WERI-Rb-1 (cell line): ENCODE measurements at regions not wholly inside any gene's neighbourhood (a gene's known extent, or its start where the extent isn't known, plus 50 kb on each side); places are given as distances from the start of the nearest gene placed in this dataset.

Experiments used
- DNase-seq: peaks from one replicate; pipeline ENCODE4 v3.0.0-alpha.2; 2020
- H3K27ac ChIP-seq: fragments of 250-450 bp; sonication (Bioruptor Pico); 2 replicates; pipeline ENCODE4 v1.5.1; 2020; ENCODE audit warnings: mild to moderate bottlenecking, moderate library complexity
- H3K27me3 ChIP-seq: fragments of 250-450 bp; sonication (Bioruptor Pico); 2 replicates; pipeline ENCODE4 v1.5.1; 2021; ENCODE audit warnings: mild to moderate bottlenecking, low read depth, moderate library complexity; ENCODE audit not compliant: insufficient read depth, severe bottlenecking
- H3K36me3 ChIP-seq: fragments of 250-450 bp; sonication (Bioruptor Pico); 2 replicates; pipeline ENCODE4 v1.5.1; 2020; ENCODE audit warnings: mild to moderate bottlenecking, moderate library complexity
- H3K4me3 ChIP-seq: 2 replicates; pipeline ENCODE4 v1.5.1; 2011; ENCODE audit warnings: low read depth, mild to moderate bottlenecking, control low read depth, low read length
- H3K9me3 ChIP-seq: fragments of 250-450 bp; sonication (Bioruptor Pico); 2 replicates; pipeline ENCODE4 v1.5.1; 2021; ENCODE audit warnings: mild to moderate bottlenecking, moderate library complexity; ENCODE audit not compliant: severe bottlenecking
- TF ChIP-seq, protein P1 (sequence below): IDR thresholded peaks from 2 replicates; pipeline ENCODE4 v1.5.1; 2011; ENCODE audit warnings: low read depth, mild to moderate bottlenecking, control low read depth, inconsistent platforms, low read length

DNA sequence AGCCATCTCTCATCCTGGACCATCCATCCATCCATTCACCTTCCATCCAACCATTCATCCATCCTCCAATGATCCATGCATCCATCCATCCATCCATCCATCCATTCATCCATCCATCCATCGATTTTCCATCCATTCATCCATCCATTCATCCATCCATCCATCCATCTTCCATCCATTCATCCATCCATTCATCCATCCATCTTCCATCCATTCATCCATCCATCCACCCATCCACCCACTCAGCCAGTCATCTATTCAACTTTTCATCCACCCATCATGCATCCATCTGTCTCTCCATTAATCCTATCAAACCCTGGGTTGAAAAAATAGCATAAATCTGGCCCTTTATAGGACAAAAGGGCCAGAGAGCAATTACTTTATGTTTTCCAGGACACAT, 158.3 kb upstream of the WSCD1 start:
- no peak for DNase-seq
- no peak overlapping the region for H3K27ac ChIP-seq
- TF ChIP-seq, protein P1, sequence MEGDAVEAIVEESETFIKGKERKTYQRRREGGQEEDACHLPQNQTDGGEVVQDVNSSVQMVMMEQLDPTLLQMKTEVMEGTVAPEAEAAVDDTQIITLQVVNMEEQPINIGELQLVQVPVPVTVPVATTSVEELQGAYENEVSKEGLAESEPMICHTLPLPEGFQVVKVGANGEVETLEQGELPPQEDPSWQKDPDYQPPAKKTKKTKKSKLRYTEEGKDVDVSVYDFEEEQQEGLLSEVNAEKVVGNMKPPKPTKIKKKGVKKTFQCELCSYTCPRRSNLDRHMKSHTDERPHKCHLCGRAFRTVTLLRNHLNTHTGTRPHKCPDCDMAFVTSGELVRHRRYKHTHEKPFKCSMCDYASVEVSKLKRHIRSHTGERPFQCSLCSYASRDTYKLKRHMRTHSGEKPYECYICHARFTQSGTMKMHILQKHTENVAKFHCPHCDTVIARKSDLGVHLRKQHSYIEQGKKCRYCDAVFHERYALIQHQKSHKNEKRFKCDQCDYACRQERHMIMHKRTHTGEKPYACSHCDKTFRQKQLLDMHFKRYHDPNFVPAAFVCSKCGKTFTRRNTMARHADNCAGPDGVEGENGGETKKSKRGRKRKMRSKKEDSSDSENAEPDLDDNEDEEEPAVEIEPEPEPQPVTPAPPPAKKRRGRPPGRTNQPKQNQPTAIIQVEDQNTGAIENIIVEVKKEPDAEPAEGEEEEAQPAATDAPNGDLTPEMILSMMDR, result no peak
- H3K36me3 ChIP-seq, result no peaks in the 10 kb centered on the region
- no peak overlapping the region for H3K4me3 ChIP-seq
- no peaks in the 10 kb centered on the region for H3K9me3 ChIP-seq
- H3K27me3 ChIP-seq, result no peaks in the 10 kb centered on the region

DNA sequence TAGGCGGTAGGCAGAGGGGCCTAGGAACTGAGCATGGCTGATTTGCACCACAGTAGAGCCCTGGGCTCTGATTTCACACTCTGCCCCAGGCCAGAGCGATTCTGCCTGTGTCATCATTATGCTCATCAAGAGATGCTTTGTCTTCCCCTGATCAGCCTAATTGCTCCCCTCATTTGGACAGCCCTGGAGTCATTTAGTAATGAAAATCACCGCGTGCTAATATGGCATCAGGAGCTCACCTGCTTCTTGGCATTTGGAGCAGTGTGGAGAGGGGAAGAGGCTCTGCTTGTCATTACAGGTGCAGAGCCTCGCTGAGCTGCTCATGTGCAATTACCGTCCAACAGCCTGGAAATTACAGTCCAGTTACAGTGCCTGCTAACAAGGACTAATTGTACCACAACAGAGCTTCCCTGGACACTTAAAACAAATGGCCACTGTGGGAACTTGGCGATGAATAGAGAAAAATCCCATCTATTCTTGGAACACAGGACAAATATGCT, 157.1 kb upstream of the WSCD1 start:
- Histone ChIP-seq H3K4me3 (no peak overlapping the region), H3K27me3 (no peaks in the 10 kb centered on the region), H3K36me3 (no peaks in the 10 kb centered on the region), H3K27ac (no peak overlapping the region), H3K9me3 (no peaks in the 10 kb centered on the region)
- DNase-seq, result no peak
- TF ChIP-seq, protein P1, result no peak

DNA sequence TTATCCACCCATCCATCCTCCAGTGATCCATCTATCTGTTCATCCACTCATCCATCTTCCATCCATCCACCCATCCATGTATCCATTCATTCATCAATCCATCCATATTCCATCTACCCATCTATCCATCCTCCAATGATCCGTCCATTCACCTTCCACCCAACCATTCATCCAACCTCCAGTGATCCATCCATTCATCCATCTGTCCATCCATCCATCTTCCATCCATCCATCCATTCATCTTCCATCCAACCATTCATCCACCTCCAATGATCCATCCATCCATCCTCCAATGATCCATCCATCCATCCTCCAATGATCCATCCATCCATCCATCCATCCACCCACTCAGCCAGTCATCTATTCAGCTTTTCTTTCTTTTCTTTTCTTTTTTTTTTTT, 156.5 kb upstream of the WSCD1 start:
- DNase-seq, result no peak
- TF ChIP-seq, protein P1, result no peak
- Histone ChIP-seq H3K4me3 (no peak overlapping the region), H3K27me3 (no peaks in the 10 kb centered on the region), H3K36me3 (no peaks in the 10 kb centered on the region), H3K27ac (no peak overlapping the region), H3K9me3 (no peaks in the 10 kb centered on the region)

DNA sequence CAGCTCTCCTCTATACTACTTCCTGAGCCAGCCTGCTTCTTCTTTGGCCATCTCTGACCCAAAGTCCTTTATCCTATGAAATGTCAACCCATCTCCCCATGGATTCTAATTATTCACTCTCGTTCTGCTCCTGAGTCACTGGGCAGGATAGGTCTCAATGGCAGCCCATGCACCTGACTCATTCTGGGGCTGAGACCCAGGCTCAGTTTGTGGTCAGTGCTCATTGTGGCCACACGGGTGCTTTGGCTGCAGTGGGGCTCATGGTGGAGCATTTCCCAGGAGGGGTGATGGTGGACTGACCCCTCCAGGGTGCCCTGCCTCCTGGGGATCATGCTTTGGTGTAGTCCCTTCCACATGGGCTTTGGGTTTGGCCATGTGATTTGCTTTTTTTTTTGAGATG, 154.8 kb upstream of the WSCD1 start:
- H3K27me3 ChIP-seq, result no peaks in the 10 kb centered on the region
- no peak overlapping the region for H3K4me3 ChIP-seq
- no peak for DNase-seq
- no peaks in the 10 kb centered on the region for H3K36me3 ChIP-seq
- no peaks in the 10 kb centered on the region for H3K9me3 ChIP-seq
- TF ChIP-seq, protein P1, result 0 out of 2 replicates have a peak, but pooled peaks have one; percentile 4
- H3K27ac ChIP-seq, result no peak overlapping the region

DNA sequence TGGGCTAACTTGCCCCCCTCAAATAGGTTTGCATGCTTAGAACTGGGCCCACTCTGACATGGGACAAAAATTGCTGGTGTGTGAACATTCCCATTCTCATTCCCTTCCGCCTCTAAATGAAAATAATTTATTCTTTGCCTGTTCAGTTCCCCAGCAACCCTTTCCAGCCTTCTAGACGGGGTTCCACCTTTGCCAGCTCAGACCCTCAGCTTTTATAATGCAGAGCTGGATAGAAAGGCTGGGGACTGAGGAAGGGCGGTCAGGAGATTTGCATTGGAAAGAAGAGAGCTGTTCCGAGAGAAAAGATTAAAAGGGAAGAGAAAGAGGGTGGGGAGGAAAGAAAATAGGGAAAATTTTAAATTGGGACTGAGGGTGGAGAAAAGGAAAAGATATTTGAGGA, 151.1 kb upstream of the WSCD1 start:
- Histone ChIP-seq H3K27ac (no peak overlapping the region), H3K9me3 (no peaks in the 10 kb centered on the region)

More for the DNA sequence above, 151.1 kb upstream of the WSCD1 start:
- no peaks in the 10 kb centered on the region for H3K27me3 ChIP-seq
- TF ChIP-seq, protein P1, result no peak
- no peak for DNase-seq
- H3K36me3 ChIP-seq, result no peaks in the 10 kb centered on the region
- no peak overlapping the region for H3K4me3 ChIP-seq
